Left ventricle myocardium superior (tissue), 1 donor: ENCODE measurements at regions not wholly inside any gene's neighbourhood (a gene's known extent, or its start where the extent isn't known, plus 50 kb on each side); places are given as distances from the start of the nearest gene placed in this dataset.
"Not testable (repeated sequence)": the region's sequence is repeated elsewhere in the genome, so short reads cannot be mapped to it uniquely, and the experiment has no call there.

Source experiments
- ATAC-seq: fragments of 200-7000 bp; cut with Tn5 transposase; one replicate; pipeline ENCODE4 v1.9.1; 2020; ENCODE audit warnings: mild to moderate bottlenecking, moderate library complexity
- DNase-seq: peaks from one replicate; pipeline ENCODE4 v3.0.0-alpha.2; 2020
- intact Hi-C: fragments of 100-400 bp; cut with micrococcal nuclease; formaldehyde crosslinking; loops from one replicate; pipeline ENCODE4 v1.11.0; 2022
- donor health status: DM: no; HTN: yes; CAD: no; lungs with severe emphysema.

GRCh38 chr2:109715313-109715805, 78.7 kb upstream of the RGPD5 start:
- intact Hi-C loops, result no loop called here
- DNase-seq (no peak), ATAC-seq (peak; percentile 89)

GRCh38 chr2:109716596-109716995, 77.5 kb upstream of the RGPD5 start:
- ATAC-seq, DNase-seq, intact Hi-C loops: not testable (repeated sequence)

GRCh38 chr2:109718139-109718538, 76.0 kb upstream of the RGPD5 start:
- DNase-seq (no peak), ATAC-seq (no peak)
- intact Hi-C loops, result no loop called here

GRCh38 chr2:109719871-109720270, 74.2 kb upstream of the RGPD5 start:
- no peak for ATAC-seq
- intact Hi-C loops, result loop anchor here (5.0 kb wide), 1 partner anchor 173 kb away; no protein-coding TSS in a partner anchor
- DNase-seq, result no peak

GRCh38 chr2:109720380-109721106, 73.6 kb upstream of the RGPD5 start:
- intact Hi-C loops, result loop anchor here (5.0 kb wide), 1 partner anchor 173 kb away; no protein-coding TSS in a partner anchor
- DNase-seq, result no peak
- no peak for ATAC-seq

- DNase-seq (no peak), ATAC-seq (no peak)
- intact Hi-C loops, result loop anchor here (5.0 kb wide), 1 partner anchor 174 kb away; no protein-coding TSS in a partner anchor
Measured at GRCh38 chr2:109721135-109721534, 73.0 kb upstream of the RGPD5 start.

- ATAC-seq (no peak), DNase-seq (no peak)
- intact Hi-C loops, result loop anchor here (5.0 kb wide), 1 partner anchor 174 kb away; no protein-coding TSS in a partner anchor
Measured at GRCh38 chr2:109721626-109722025, 72.5 kb upstream of the RGPD5 start.

- intact Hi-C loops, result loop anchor here (5.0 kb wide), 1 partner anchor 175 kb away; no protein-coding TSS in a partner anchor
- DNase-seq, result peak; percentile 72
Measured at GRCh38 chr2:109722026-109722425, 72.1 kb upstream of the RGPD5 start.

GRCh38 chr2:109722640-109723039, 71.5 kb upstream of the RGPD5 start:
- intact Hi-C loops, result loop anchor here (5.0 kb wide), 1 partner anchor 175 kb away; no protein-coding TSS in a partner anchor
- DNase-seq, ATAC-seq: not testable (repeated sequence)

More at GRCh38 chr2:109722026-109722425, 72.1 kb upstream of the RGPD5 start:
- peak; percentile 92 for ATAC-seq

- not testable (repeated sequence) for ATAC-seq, DNase-seq
- intact Hi-C loops, result loop anchor here (5.0 kb wide), 1 partner anchor 176 kb away; no protein-coding TSS in a partner anchor
Measured at GRCh38 chr2:109723153-109723552, 71.0 kb upstream of the RGPD5 start.

GRCh38 chr2:109724533-109725460, 69.3 kb upstream of the RGPD5 start:
- no peak for DNase-seq
- ATAC-seq, result no peak
- intact Hi-C loops, result loop anchor here (5.0 kb wide), 1 partner anchor 177 kb away; no protein-coding TSS in a partner anchor

GRCh38 chr2:109726379-109727270, 67.5 kb upstream of the RGPD5 start:
- intact Hi-C loops, result no loop called here
- DNase-seq, result no peak
- ATAC-seq, result no peak

- ATAC-seq (no peak), DNase-seq (no peak)
- intact Hi-C loops, result no loop called here
Measured at GRCh38 chr2:109727929-109728447, 66.1 kb upstream of the RGPD5 start.

GRCh38 chr2:109733746-109734145, 60.4 kb upstream of the RGPD5 start:
- intact Hi-C loops, DNase-seq, ATAC-seq: not testable (repeated sequence)

- DNase-seq (peak; percentile 35), ATAC-seq (peak; percentile 72)
- intact Hi-C loops, result no loop called here
Measured at GRCh38 chr2:109736177-109736827, 57.8 kb upstream of the RGPD5 start.
